Vagina (tissue), 2 donors: ENCODE measurements at regions not wholly inside any gene's neighbourhood (a gene's known extent, or its start where the extent isn't known, plus 50 kb on each side); places are given as distances from the start of the nearest gene placed in this dataset.

ENCODE experiments used
- DNase-seq, 2 donors: peaks; one replicate each; pipeline ENCODE4 v3.0.0-alpha.2; 2017; ENCODE audit errors: extremely low spot score in 2 of 2
- H3K27ac ChIP-seq: fragments of 200-600 bp; sonication (generic); one replicate; pipeline ENCODE4 v1.5.1; 2019
- H3K27me3 ChIP-seq: fragments of 200-600 bp; sonication (generic); one replicate; pipeline ENCODE4 v1.5.1; 2019
- H3K36me3 ChIP-seq, 2 donors: fragments of 200-600 bp; sonication (generic); one replicate each; pipeline ENCODE4 v1.5.1; 2017 to 2019
- H3K4me1 ChIP-seq: fragments of 200-600 bp; sonication (generic); one replicate; pipeline ENCODE4 v1.5.1; 2019
- H3K4me3 ChIP-seq, 2 donors: fragments of 200-600 bp; sonication (generic); 1 replicate in 1 of 2; 2 replicates in 1 of 2; pipeline ENCODE4 v1.5.1; 2016 to 2019
- H3K9me3 ChIP-seq: fragments of 200-600 bp; sonication (generic); one replicate; pipeline ENCODE4 v1.5.1; 2019
- CTCF ChIP-seq, 3 experiments: fragments of 450-650 bp in 2 of 3; fragments of 200-600 bp in 1 of 3; sonication (generic) in 1 of 3; IDR thresholded peaks; one replicate each; pipeline ENCODE4 v1.5.1; 2017 to 2019; ENCODE audit warnings: antibody characterized with exemption in 3 of 3, mild to moderate bottlenecking in 2 of 3, moderate library complexity in 2 of 3
- POLR2A ChIP-seq, 2 donors: fragments of 450-650 bp; IDR thresholded peaks; one replicate each; pipeline ENCODE4 v1.6.1; 2017; ENCODE audit warnings: antibody characterized with exemption in 2 of 2, mild to moderate bottlenecking in 2 of 2, moderate library complexity in 2 of 2
- POLR2AphosphoS5 ChIP-seq, 2 donors: sonication (generic); formaldehyde crosslinking; IDR thresholded peaks; one replicate each; pipeline ENCODE4 v1.9.0; 2017; ENCODE audit warnings: antibody characterized with exemption in 2 of 2, mild to moderate bottlenecking in 2 of 2, low read depth in 1 of 2; ENCODE audit not compliant: insufficient read depth in 1 of 2
- intact Hi-C: fragments of 100-400 bp; cut with DNase I; formaldehyde crosslinking; loops from one replicate; pipeline ENCODE4 v1.15.1; 2023

- no peaks in the 10 kb centered on the region for H3K36me3 ChIP-seq
- intact Hi-C loops: no loop called here
- H3K4me1 ChIP-seq: no peaks in the 10 kb centered on the region
- H3K27ac ChIP-seq: no peak overlapping the region
- no peaks in the 10 kb centered on the region for H3K27me3 ChIP-seq
- peak in 1 of 2 donors; percentile 25 for DNase-seq
- no peaks in the 10 kb centered on the region for H3K9me3 ChIP-seq
- TF ChIP-seq POLR2AphosphoS5 (IDR thresholded peaks at IDR 0.05; ENCODE audit: insufficient read depth in 1 of 2, low read depth in 1 of 2): no peak
- H3K4me3 ChIP-seq: no peak overlapping the region
These were observed 159.4 kb downstream of the ACTR3 start for GRCh38 chr2:114049280-114049679.

- H3K27me3 ChIP-seq: no peaks in the 10 kb centered on the region
- H3K27ac ChIP-seq: no peak overlapping the region
- H3K36me3 ChIP-seq: no peaks in the 10 kb centered on the region
- peak in 1 of 2 donors; percentile 54 for DNase-seq
- H3K9me3 ChIP-seq: no peaks in the 10 kb centered on the region
- no peaks in the 10 kb centered on the region for H3K4me1 ChIP-seq
- intact Hi-C loops: no loop called here
- TF ChIP-seq POLR2AphosphoS5 (IDR thresholded peaks at IDR 0.05; ENCODE audit: insufficient read depth in 1 of 2, low read depth in 1 of 2) (no peak), CTCF (IDR thresholded peaks at IDR 0.05) (no peak), POLR2A (IDR thresholded peaks at IDR 0.05) (no peak)
- no peak overlapping the region for H3K4me3 ChIP-seq
These were observed 159.9 kb downstream of the ACTR3 start for GRCh38 chr2:114049826-114050225.

- H3K27ac ChIP-seq: no peak overlapping the region
- H3K27me3 ChIP-seq: no peaks in the 10 kb centered on the region
- TF ChIP-seq POLR2AphosphoS5 (IDR thresholded peaks at IDR 0.05; ENCODE audit: insufficient read depth in 1 of 2, low read depth in 1 of 2) (no peak), CTCF (IDR thresholded peaks at IDR 0.05) (no peak), POLR2A (IDR thresholded peaks at IDR 0.05) (no peak)
These were observed 166.6 kb downstream of the ACTR3 start for GRCh38 chr2:114056294-114057143.

GRCh38 chr2:114057638-114058037 is 167.7 kb downstream of the ACTR3 start:
- intact Hi-C loops: no loop called here
- H3K4me1 ChIP-seq: no peaks in the 10 kb centered on the region
- no peak overlapping the region for H3K27ac ChIP-seq
- TF ChIP-seq POLR2A (IDR thresholded peaks at IDR 0.05) (no peak), CTCF (IDR thresholded peaks at IDR 0.05) (no peak), POLR2AphosphoS5 (IDR thresholded peaks at IDR 0.05; ENCODE audit: insufficient read depth in 1 of 2, low read depth in 1 of 2) (no peak)
- no peaks in the 10 kb centered on the region for H3K9me3 ChIP-seq
- no peak overlapping the region for H3K4me3 ChIP-seq
- no peaks in the 10 kb centered on the region for H3K27me3 ChIP-seq
- DNase-seq: no peak
- no peaks in the 10 kb centered on the region for H3K36me3 ChIP-seq

More at GRCh38 chr2:114056294-114057143, 166.6 kb downstream of the ACTR3 start:
- DNase-seq: peak in 1 of 2 donors; percentile 70
- H3K4me1 ChIP-seq: no peaks in the 10 kb centered on the region
- no peaks in the 10 kb centered on the region for H3K36me3 ChIP-seq
- H3K4me3 ChIP-seq: no peak overlapping the region
- intact Hi-C loops: no loop called here
- H3K9me3 ChIP-seq: no peaks in the 10 kb centered on the region

GRCh38 chr2:114061566-114062098 is 171.7 kb downstream of the ACTR3 start:
- Histone ChIP-seq H3K27ac (no peak overlapping the region), H3K27me3 (no peaks in the 10 kb centered on the region), H3K4me3 (no peak overlapping the region), H3K36me3 (no peaks in the 10 kb centered on the region), H3K4me1 (no peaks in the 10 kb centered on the region), H3K9me3 (no peaks in the 10 kb centered on the region)
- TF ChIP-seq CTCF (IDR thresholded peaks at IDR 0.05) (no peak), POLR2A (IDR thresholded peaks at IDR 0.05) (no peak), POLR2AphosphoS5 (IDR thresholded peaks at IDR 0.05; ENCODE audit: insufficient read depth in 1 of 2, low read depth in 1 of 2) (no peak)
- DNase-seq: peak in 1 of 2 donors; percentile 77
- intact Hi-C loops: no loop called here
